ENCODE measurements at regions not wholly inside any gene's neighbourhood (a gene's known extent, or its start where the extent isn't known, plus 50 kb on each side); places are given as distances from the start of the nearest gene placed in this dataset.

DNA sequence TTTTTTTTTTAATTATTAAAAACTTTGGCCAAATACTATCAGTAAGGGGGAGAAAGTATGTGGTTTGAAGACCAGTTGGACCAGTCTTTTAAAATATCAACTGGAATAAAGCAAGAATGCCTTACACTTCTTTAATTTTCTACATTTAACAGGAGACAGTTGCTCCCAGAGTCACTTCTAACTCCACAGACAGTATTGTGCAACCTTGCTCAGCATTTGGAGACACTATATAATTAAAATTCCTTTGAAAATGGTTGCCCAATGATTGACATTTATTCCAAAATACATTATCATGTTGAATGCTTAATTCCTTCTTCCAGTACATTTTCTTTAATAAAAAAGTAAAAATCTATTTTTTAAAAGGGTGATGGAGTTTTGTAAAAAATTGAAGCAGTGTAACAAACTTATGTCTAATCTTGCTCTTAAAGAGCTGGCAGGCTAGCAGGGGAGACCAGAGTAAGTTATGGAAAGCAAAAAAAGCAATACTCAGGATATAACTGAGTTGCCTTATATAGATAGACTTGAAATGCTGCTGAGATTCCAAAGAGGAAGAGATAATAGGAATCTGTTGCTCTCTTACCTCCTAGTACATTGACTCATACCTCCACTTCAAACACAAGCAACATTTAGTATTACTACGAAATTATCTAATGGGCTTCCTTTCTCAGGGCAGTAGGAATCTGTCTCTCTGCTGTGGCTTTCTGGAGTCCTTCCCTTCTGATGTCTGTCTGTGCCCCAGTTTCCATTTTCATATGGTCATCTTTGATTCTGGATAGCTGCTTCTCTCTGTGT is 69.7 kb upstream of the RGL1 start:
- TF ChIP-seq CTCF (IDR thresholded peaks at IDR 0.05; ENCODE audit: low read depth, low read length, missing input control) (no peak), YY1 (IDR thresholded peaks at IDR 0.05) (no peak), MAX (IDR thresholded peaks at IDR 0.05) (no peak)

Measured in liver (tissue), 2 donors.